Activated naive CD8-positive, alpha-beta T cell treated with anti-CD3 and anti-CD28 coated beads, Interleukin-2, amount 50 U/mL, for 24 hours (primary cell): ENCODE measurements at regions not wholly inside any gene's neighbourhood (a gene's known extent, or its start where the extent isn't known, plus 50 kb on each side); places are given as distances from the start of the nearest gene placed in this dataset.
A peak's percentile ranks its signal among the peaks of the same experiment; 100 is the strongest.

Experiments
- ATAC-seq: fragments of 150-1000 bp; cut with Tn5 transposase; one replicate; pipeline ENCODE4 v1.10.0; 2021
- DNase-seq: peaks from one replicate; pipeline ENCODE4 v3.0.0; 2021
- H3K27ac Mint-ChIP-seq: one replicate; pipeline ENCODE4 v1.8.0; 2021; ENCODE audit warnings: mild to moderate bottlenecking, mixed read lengths
- H3K27me3 Mint-ChIP-seq: one replicate; pipeline ENCODE4 v1.8.0; 2021; ENCODE audit warnings: mixed read lengths
- H3K36me3 Mint-ChIP-seq: one replicate; pipeline ENCODE4 v1.8.0; 2021; ENCODE audit warnings: low read depth, mixed read lengths
- H3K4me1 Mint-ChIP-seq: one replicate; pipeline ENCODE4 v1.8.0; 2021; ENCODE audit warnings: mixed read lengths
- H3K4me3 Mint-ChIP-seq: one replicate; pipeline ENCODE4 v1.8.0; 2021; ENCODE audit warnings: mild to moderate bottlenecking, moderate library complexity, mixed read lengths
- H3K9me3 Mint-ChIP-seq: one replicate; pipeline ENCODE4 v1.8.0; 2021; ENCODE audit warnings: mixed read lengths

- Mint-ChIP-seq H3K4me3 (no peak overlapping the region), H3K4me1 (peaks cover 7% of the 10 kb centered on the region), H3K36me3 (no peaks in the 10 kb centered on the region), H3K27ac (no peak overlapping the region), H3K27me3 (no peaks in the 10 kb centered on the region), H3K9me3 (no peaks in the 10 kb centered on the region)
- ATAC-seq (no peak), DNase-seq (no peak)
Measured at GRCh38 chr14:105849933-105850626, 323.7 kb downstream of the TMEM121 start.

GRCh38 chr14:105850853-105851581 lies 324.6 kb downstream of the TMEM121 start:
- no peaks in the 10 kb centered on the region for H3K27me3 Mint-ChIP-seq
- H3K4me3 Mint-ChIP-seq, result no peak overlapping the region
- no peak overlapping the region for H3K27ac Mint-ChIP-seq
- ATAC-seq (no peak), DNase-seq (no peak)
- H3K36me3 Mint-ChIP-seq, result no peaks in the 10 kb centered on the region
- no peaks in the 10 kb centered on the region for H3K9me3 Mint-ChIP-seq
- peaks cover 9% of the 10 kb centered on the region for H3K4me1 Mint-ChIP-seq

DNA sequence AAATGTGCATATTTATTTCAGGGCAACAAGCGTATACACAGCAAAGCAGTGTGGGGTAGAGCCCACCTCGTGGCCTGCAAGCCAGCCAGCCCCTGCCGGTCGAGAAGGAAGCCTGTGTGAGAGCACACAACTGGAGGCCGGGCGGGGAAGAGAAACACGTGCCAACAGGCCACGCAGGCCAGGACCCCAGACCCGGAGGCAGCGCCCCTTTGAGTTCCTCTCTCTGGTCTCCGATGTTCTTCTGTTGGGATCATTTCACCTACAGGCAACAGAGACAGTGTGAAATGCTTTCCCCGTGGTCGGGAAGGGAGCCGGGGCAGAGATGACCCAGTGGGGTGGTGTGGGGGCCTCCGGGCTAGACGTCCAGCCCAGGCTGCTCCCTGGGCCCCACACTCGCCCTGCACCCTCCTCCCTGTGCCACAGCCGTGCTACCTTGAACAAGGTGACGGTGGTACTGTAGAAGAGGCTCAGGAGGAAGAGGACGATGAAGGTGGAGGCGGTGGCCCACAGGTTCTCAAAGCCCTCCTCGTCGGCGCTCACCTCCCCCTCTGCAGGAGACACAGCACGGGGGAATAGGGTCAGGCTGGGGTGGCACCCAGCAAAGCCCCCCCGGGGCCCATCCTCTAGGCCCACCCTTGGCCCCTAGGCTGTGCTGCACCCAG lies 325.5 kb downstream of the TMEM121 start:
- no peak overlapping the region for H3K4me3 Mint-ChIP-seq
- peaks cover 7% of the 10 kb centered on the region for H3K4me1 Mint-ChIP-seq
- no peaks in the 10 kb centered on the region for H3K36me3 Mint-ChIP-seq
- H3K27ac Mint-ChIP-seq, result no peak overlapping the region
- H3K27me3 Mint-ChIP-seq, result no peaks in the 10 kb centered on the region
- ATAC-seq, result no peak
- no peaks in the 10 kb centered on the region for H3K9me3 Mint-ChIP-seq
- no peak for DNase-seq

DNA sequence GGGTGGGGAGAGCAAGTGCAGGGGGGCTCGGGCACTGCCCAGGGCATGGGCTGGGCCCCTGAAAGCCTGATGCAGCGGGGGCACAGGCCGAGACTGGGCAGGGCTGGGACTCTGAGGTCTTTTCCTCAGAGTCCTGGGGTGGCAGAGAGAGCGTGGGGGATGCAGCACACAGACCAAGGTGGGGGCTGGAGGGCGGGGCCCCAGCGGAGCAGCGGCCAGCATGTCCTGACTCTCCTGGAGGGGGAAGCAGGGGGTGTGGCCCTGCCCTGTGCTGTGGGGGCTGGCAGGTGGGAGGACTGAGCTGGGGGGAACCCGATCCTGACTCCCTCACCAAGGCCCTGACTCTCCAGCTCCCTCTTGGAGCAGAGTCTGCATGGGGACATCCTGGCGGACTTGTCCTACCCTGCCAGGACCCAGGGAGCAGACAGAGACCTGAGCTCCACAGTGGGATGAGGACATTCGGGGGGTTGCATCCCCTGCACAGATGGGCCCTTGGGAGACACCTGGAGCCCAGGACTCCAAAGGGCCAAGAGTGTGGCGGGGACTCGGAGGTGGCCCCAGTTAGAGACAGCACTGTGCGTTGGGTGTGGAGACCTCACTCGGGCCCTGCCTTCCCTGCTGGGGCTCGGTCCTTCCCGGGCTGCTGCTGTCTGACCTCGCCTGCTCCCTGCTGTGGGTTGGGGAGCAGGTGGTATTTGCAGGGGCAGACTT lies 326.1 kb downstream of the TMEM121 start:
- Mint-ChIP-seq H3K4me3 (no peak overlapping the region), H3K27me3 (no peaks in the 10 kb centered on the region), H3K36me3 (no peaks in the 10 kb centered on the region), H3K27ac (no peak overlapping the region), H3K4me1 (peaks cover 7% of the 10 kb centered on the region), H3K9me3 (no peaks in the 10 kb centered on the region)
- ATAC-seq, result no peak
- no peak for DNase-seq

DNA sequence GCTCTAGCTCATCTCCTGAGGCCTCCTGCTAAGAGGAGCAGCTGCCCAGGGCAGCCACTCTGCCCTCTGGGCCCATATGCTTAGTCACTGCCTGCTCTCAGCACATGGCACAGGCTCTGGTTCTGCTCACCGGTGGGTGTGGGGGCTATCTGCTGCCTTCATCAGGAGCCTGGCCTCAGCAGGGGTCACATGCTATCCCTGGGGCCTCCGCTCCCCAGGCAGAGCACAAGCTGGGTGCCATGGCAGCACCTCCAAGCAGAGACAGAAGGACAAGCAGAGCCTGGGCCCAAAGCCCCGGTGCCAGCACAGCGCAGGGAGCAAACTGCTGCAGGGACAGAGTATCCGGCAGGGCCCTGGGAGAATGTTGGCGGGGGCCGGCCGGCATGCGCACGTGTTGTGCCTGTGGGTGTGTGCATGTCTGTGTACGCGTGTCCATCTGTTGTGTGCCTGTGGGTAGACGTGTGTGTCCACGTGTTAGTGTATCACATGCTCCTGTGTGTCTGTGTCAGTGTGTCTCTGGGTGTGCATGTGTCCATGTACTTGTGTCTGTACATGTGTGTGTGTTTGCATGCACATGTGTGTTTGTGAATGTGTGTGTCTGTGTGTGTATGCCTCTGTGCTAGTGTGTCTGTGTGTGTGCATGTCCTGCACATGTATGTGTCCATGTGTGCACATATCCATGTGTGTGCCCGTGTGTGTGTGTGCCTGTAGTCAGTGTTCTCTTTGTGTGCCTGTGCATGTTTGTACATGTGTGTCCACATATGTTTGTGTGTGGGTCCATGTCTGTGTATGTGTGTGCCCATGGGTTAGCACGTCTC lies 326.9 kb downstream of the TMEM121 start:
- DNase-seq, result no peak
- H3K27me3 Mint-ChIP-seq, result no peaks in the 10 kb centered on the region
- no peak overlapping the region for H3K4me3 Mint-ChIP-seq
- H3K36me3 Mint-ChIP-seq, result no peaks in the 10 kb centered on the region
- no peak overlapping the region for H3K27ac Mint-ChIP-seq
- H3K4me1 Mint-ChIP-seq, result peaks cover 7% of the 10 kb centered on the region
- no peak for ATAC-seq
- H3K9me3 Mint-ChIP-seq, result no peaks in the 10 kb centered on the region

DNA sequence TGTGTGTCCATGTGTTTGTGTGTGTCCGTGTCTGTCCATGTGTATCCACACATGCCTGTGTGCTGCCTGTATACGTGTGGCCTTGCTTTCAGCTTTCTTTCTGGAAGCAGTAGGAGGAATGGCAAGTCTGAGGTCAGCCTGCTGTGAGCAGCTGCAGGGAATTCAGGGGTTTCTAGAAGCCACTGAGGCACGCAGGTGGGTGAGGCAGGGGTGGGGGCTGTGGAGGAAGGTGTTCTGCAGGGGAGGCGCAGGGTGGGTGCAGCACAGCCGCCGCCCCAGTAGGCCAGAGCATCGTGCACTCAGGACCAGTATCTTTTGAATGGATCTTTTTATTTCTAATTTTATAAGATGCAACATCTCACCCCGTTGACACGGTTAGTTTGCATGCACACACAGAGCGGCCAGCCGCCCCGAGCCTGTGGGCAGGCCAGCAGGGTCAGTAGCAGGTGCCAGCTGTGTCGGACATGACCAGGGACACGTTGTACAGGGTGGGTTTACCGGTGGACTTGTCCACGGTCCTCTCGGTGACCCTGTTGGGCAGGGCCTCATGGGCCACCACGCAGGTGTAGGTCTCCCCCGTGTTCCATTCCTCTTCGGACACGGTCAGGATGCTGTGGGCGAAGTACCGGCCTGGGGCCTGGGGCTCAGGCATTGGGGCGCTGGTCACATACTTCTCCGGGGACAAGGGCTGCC lies 327.7 kb downstream of the TMEM121 start:
- ATAC-seq (no peak), DNase-seq (no peak)
- Mint-ChIP-seq H3K4me1 (peaks cover 7% of the 10 kb centered on the region), H3K27me3 (no peaks in the 10 kb centered on the region), H3K9me3 (no peaks in the 10 kb centered on the region), H3K27ac (no peak overlapping the region), H3K36me3 (no peaks in the 10 kb centered on the region), H3K4me3 (no peak overlapping the region)

DNA sequence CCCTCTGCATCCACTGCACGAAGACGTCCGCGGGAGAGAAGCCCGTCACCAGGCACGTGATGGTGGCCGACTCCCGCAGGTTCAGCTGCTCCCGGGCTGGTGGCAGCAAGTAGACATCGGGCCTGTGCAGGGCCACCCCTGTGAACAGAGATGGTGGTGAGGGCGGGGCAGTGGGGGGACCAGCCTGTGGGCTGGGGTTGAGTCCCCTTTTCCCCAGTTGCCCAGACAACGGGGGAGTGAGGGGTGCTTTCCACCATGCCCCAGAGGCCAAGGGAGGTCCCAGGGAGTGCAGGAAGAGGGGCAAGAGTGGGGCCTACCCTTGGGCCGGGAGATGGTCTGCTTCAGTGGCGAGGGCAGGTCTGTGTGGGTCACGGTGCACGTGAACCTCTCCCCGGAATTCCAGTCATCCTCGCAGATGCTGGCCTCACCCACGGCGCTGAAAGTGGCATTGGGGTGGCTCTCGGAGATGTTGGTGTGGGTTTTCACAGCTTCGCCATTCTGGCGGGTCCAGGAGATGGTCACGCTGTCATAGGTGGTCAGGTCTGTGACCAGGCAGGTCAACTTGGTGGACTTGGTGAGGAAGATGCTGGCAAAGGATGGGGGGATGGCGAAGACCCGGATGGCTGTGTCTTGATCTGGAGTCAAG lies 328.3 kb downstream of the TMEM121 start:
- Mint-ChIP-seq H3K4me3 (no peak overlapping the region), H3K27me3 (no peaks in the 10 kb centered on the region)

GRCh38 chr14:105855246-105855892 lies 329.0 kb downstream of the TMEM121 start:
- Mint-ChIP-seq H3K4me3 (peak overlapping the region; percentile 62), H3K27me3 (no peaks in the 10 kb centered on the region), H3K36me3 (no peaks in the 10 kb centered on the region), H3K27ac (no peak overlapping the region), H3K4me1 (peaks cover 10% of the 10 kb centered on the region), H3K9me3 (no peaks in the 10 kb centered on the region)
- ATAC-seq, result no peak
- DNase-seq, result no peak

More for the DNA sequence above, 328.3 kb downstream of the TMEM121 start:
- Mint-ChIP-seq H3K9me3 (no peaks in the 10 kb centered on the region), H3K27ac (no peak overlapping the region), H3K36me3 (no peaks in the 10 kb centered on the region), H3K4me1 (peaks cover 7% of the 10 kb centered on the region)
- DNase-seq, result no peak
- no peak for ATAC-seq

DNA sequence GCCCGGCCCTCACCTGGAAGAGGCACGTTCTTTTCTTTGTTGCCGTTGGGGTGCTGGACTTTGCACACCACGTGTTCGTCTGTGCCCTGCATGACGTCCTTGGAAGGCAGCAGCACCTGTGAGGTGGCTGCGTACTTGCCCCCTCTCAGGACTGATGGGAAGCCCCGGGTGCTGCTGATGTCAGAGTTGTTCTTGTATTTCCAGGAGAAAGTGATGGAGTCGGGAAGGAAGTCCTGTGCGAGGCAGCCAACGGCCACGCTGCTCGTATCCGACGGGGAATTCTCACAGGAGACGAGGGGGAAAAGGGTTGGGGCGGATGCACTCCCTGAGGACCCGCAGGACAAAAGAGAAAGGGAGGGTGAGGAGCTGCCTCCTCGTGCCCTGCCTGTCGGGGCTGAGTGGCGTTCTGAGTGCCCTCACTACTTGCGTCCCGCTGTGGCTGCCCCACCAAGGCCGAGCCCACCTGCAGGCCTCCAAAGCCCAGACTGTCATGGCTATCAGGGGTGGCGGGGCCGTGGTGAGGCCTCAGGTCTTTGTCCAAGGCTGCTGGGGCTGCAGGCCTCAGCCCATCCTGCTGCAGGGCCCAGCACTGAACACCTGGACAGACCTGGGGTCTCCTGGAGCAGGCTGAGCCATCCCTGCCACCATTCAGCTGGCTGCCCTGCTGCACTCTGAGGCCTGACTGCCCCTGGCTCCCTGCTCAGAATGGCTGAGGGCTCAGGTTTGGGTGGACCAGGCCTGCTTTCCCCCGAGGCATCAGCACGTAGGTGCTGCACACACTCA lies 329.7 kb downstream of the TMEM121 start:
- ATAC-seq (no peak), DNase-seq (no peak)
- peak overlapping the region; percentile 62 for H3K4me3 Mint-ChIP-seq
- peaks cover 16% of the 10 kb centered on the region for H3K4me1 Mint-ChIP-seq
- H3K36me3 Mint-ChIP-seq, result no peaks in the 10 kb centered on the region
- no peaks in the 10 kb centered on the region for H3K9me3 Mint-ChIP-seq
- no peak overlapping the region for H3K27ac Mint-ChIP-seq
- no peaks in the 10 kb centered on the region for H3K27me3 Mint-ChIP-seq

DNA sequence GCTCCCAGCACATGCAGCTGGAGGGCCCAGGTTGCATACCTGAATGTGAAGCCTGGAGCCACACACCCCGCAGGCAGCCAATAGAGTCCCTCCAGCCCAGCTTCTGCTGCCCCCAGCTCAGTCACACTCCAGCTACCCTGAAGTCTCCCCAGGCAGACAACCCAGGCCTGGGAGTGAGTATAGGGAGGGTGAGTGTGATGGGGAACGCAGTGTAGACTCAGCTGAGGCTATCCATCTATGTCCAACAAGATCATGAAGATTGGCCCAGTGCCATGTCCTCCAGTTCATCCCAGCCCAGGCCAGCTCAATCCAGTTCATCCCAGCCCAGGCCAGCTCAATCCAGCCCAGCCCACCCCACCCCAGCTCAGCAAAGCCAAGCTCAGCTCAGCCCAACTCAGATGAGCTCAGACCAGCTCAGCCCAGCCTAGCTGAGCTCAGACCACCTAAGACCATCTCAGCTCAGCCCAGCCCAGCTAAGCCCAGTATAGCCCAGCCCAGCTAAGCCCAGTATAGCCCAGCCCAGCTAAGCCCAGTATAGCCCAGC lies 330.4 kb downstream of the TMEM121 start:
- DNase-seq (no peak), ATAC-seq (no peak)
- Mint-ChIP-seq H3K27ac (no peak overlapping the region), H3K9me3 (no peaks in the 10 kb centered on the region), H3K4me3 (peak overlapping the region; percentile 38), H3K36me3 (peaks cover 3% of the 10 kb centered on the region), H3K27me3 (no peaks in the 10 kb centered on the region), H3K4me1 (peaks cover 22% of the 10 kb centered on the region)

- Mint-ChIP-seq H3K9me3 (no peaks in the 10 kb centered on the region), H3K4me3 (no peak overlapping the region), H3K27me3 (no peaks in the 10 kb centered on the region), H3K36me3 (peaks cover 4% of the 10 kb centered on the region), H3K4me1 (peaks cover 27% of the 10 kb centered on the region), H3K27ac (no peak overlapping the region)
- no peak for DNase-seq
- ATAC-seq, result no peak
Measured at GRCh38 chr14:105857220-105857825, 330.9 kb downstream of the TMEM121 start.
